Epithelial cell of proximal tubule (primary cell): ENCODE measurements at regions not wholly inside any gene's neighbourhood (a gene's known extent, or its start where the extent isn't known, plus 50 kb on each side); places are given as distances from the start of the nearest gene placed in this dataset.

Experiments
- DNase-seq: peaks from one replicate; pipeline ENCODE4 v3.0.0-alpha.2; 2011; ENCODE audit warnings: low read depth
- H3K4me3 ChIP-seq: 2 replicates; pipeline ENCODE4 v1.5.1; 2011; ENCODE audit warnings: low read depth, mild to moderate bottlenecking, low read length
- CTCF ChIP-seq: conservative IDR thresholded peaks from 2 replicates; pipeline ENCODE4 v1.5.1; 2012; ENCODE audit warnings: low read depth, mild to moderate bottlenecking, low read length

- no peak for DNase-seq
- H3K4me3 ChIP-seq = no peak overlapping the region
- TF ChIP-seq CTCF = no peak
These were observed 51.1 kb upstream of the NHSL1 start for GRCh38 chr6:138550346-138550767.

- DNase-seq = no peak
- no peak overlapping the region for H3K4me3 ChIP-seq
- no peak for TF ChIP-seq CTCF
These were observed 54.9 kb upstream of the NHSL1 start for GRCh38 chr6:138554146-138554545.

- no peak overlapping the region for H3K4me3 ChIP-seq
- no peak for DNase-seq
- TF ChIP-seq CTCF = no peak
These were observed 56.2 kb upstream of the NHSL1 start for GRCh38 chr6:138555421-138555988.

- H3K4me3 ChIP-seq = no peak overlapping the region
- no peak for TF ChIP-seq CTCF
- no peak for DNase-seq
These were observed 57.9 kb upstream of the NHSL1 start for GRCh38 chr6:138557147-138557546.

- no peak for TF ChIP-seq CTCF
- DNase-seq = no peak
- H3K4me3 ChIP-seq = no peak overlapping the region
These were observed 59.8 kb upstream of the NHSL1 start for GRCh38 chr6:138559143-138559542.

- H3K4me3 ChIP-seq = no peak overlapping the region
- DNase-seq = no peak
- no peak for TF ChIP-seq CTCF
These were observed 61.0 kb upstream of the NHSL1 start for GRCh38 chr6:138560130-138560860.

GRCh38 chr6:138562691-138563090 is 63.4 kb upstream of the NHSL1 start:
- TF ChIP-seq CTCF = no peak
- no peak overlapping the region for H3K4me3 ChIP-seq
- no peak for DNase-seq
